Endothelial cell of umbilical vein (primary cell): ENCODE measurements at regions not wholly inside any gene's neighbourhood (a gene's known extent, or its start where the extent isn't known, plus 50 kb on each side); places are given as distances from the start of the nearest gene placed in this dataset.

Source experiments
- BruUV-seq: library from RNA; stranded (reverse); fragments of 400-500 nt; replicated peaks from 2 replicates; lab custom pipeline; 2021; lab: Mats Ljungman, UMichigan
- CTCF ChIA-PET: fragments of 300-600, 350-600 bp; sonication (Branson Sonifier 250); formaldehyde crosslinking; loops from one replicate; lab custom pipeline; 2021; ENCODE audit warnings: antibody characterized with exemption, inconsistent platforms; lab: Charles Lee
- POLR2A ChIA-PET: fragments of 300-600, 350-600 bp; sonication (Branson Sonifier 250); formaldehyde crosslinking; loops from one replicate; lab custom pipeline; 2021; ENCODE audit warnings: antibody characterized with exemption, inconsistent platforms; lab: Charles Lee
- DNase-seq: peaks from one replicate; pipeline ENCODE4 v3.0.0-alpha.2; 2011; ENCODE audit warnings: low read depth, low spot score
- FAIRE-seq: peaks from 2 replicates; lab custom pipeline; 2011; peaks lifted over from hg19 to GRCh38; lab: Jason Lieb, UNC
- H2AFZ ChIP-seq: 2 replicates; pipeline ENCODE4 v1.6.0; 2012; ENCODE audit warnings: low read depth, low read length, control low read depth, inconsistent platforms
- H3K27ac ChIP-seq: 2 replicates; pipeline ENCODE4 v1.5.1; 2011; ENCODE audit warnings: low read depth, mild to moderate bottlenecking, control low read depth, low read length, moderate library complexity; ENCODE audit not compliant: insufficient read depth
- H3K27me3 ChIP-seq, 2 experiments: 2 replicates each; pipeline versions ENCODE4 v1.6.0 to v1.6.1; 2011; ENCODE audit warnings: low read length in 2 of 2, mixed read lengths in 1 of 2; ENCODE audit not compliant: control insufficient read depth in 2 of 2, insufficient read depth in 2 of 2
- H3K36me3 ChIP-seq, 2 experiments: 2 replicates in 1 of 2; 3 replicates in 1 of 2; pipeline ENCODE4 v1.5.1; 2011; ENCODE audit warnings: low read length in 2 of 2, mild to moderate bottlenecking in 1 of 2, moderate library complexity in 1 of 2; ENCODE audit not compliant: control insufficient read depth in 2 of 2, insufficient read depth in 2 of 2; ENCODE audit errors: extremely low read depth in 1 of 2
- H3K4me1 ChIP-seq: 3 replicates; pipeline ENCODE4 v1.5.1; 2011; ENCODE audit warnings: mild to moderate bottlenecking, low read length; ENCODE audit not compliant: control insufficient read depth, insufficient read depth; ENCODE audit errors: extremely low read depth
- H3K4me2 ChIP-seq: 2 replicates; pipeline ENCODE4 v1.6.1; 2011; ENCODE audit warnings: low read length, control low read depth, mixed read lengths; ENCODE audit not compliant: insufficient read depth
- H3K4me3 ChIP-seq, 3 experiments: fragments of 200-600 bp in 1 of 3; sonication (generic), shearing (Covaris generic) in 1 of 3; replicated peaks in 1 of 3; 2 replicates each; pipeline ENCODE4 v1.5.1; 2011 to 2016; ENCODE audit warnings: control low read depth in 3 of 3, low read length in 3 of 3, mild to moderate bottlenecking in 2 of 3, inconsistent platforms in 1 of 3, low read depth in 1 of 3, moderate library complexity in 1 of 3; ENCODE audit not compliant: insufficient read depth in 1 of 3
- H3K79me2 ChIP-seq: 2 replicates; pipeline ENCODE4 v1.6.0; 2012; ENCODE audit warnings: low read length, inconsistent platforms; ENCODE audit not compliant: control insufficient read depth, insufficient read depth
- H3K9ac ChIP-seq: replicated peaks from 2 replicates; pipeline ENCODE3; 2011; ENCODE audit warnings: low read length, control low read depth; ENCODE audit not compliant: insufficient read depth; ENCODE audit errors: extremely low read depth
- H3K9me1 ChIP-seq: replicated peaks from 3 replicates; pipeline ENCODE4 v1.6.0; 2011; ENCODE audit warnings: mild to moderate bottlenecking, low read length; ENCODE audit not compliant: control insufficient read depth, insufficient read depth; ENCODE audit errors: extremely low read depth
- H3K9me3 ChIP-seq: replicated peaks from 2 replicates; pipeline ENCODE4 v1.5.1; 2012; ENCODE audit warnings: low read length, inconsistent platforms; ENCODE audit not compliant: control insufficient read depth, insufficient read depth
- H4K20me1 ChIP-seq: replicated peaks from 2 replicates; pipeline ENCODE3; 2011; ENCODE audit warnings: mild to moderate bottlenecking, low read length; ENCODE audit not compliant: control insufficient read depth, insufficient read depth; ENCODE audit errors: extremely low read depth
- CTCF ChIP-seq, 2 donors: IDR thresholded peaks; 1 replicate in 1 of 2; 2 replicates in 1 of 2; pipeline ENCODE4 v1.5.1; 2011; ENCODE audit warnings: low read length in 2 of 2, mild to moderate bottlenecking in 2 of 2, moderate library complexity in 2 of 2, control low read depth in 1 of 2, inconsistent platforms in 1 of 2, low read depth in 1 of 2; ENCODE audit not compliant: insufficient read depth in 1 of 2; ENCODE audit errors: extremely low read depth in 1 of 2
- EZH2 ChIP-seq: IDR thresholded peaks from 2 replicates; pipeline ENCODE4 v1.6.1; 2012; ENCODE audit warnings: borderline replicate concordance, low read depth, mild to moderate bottlenecking, moderate library complexity, low read length, inconsistent platforms; ENCODE audit not compliant: severe bottlenecking
- FOS ChIP-seq: IDR thresholded peaks from 2 replicates; pipeline ENCODE4 v1.6.1; 2011; ENCODE audit warnings: mild to moderate bottlenecking, low read length, moderate library complexity, borderline replicate concordance; ENCODE audit not compliant: insufficient read depth
- GATA2 ChIP-seq: IDR thresholded peaks from 2 replicates; pipeline ENCODE4 v1.7.0; 2011; ENCODE audit warnings: low read depth, mild to moderate bottlenecking, moderate library complexity, mixed read lengths, low read length; ENCODE audit not compliant: insufficient read length, insufficient read depth
- JUN ChIP-seq: IDR thresholded peaks from 2 replicates; pipeline ENCODE4 v1.6.1; 2011; ENCODE audit warnings: borderline replicate concordance, low read depth; ENCODE audit not compliant: insufficient read length, insufficient read depth
- MAX ChIP-seq: IDR thresholded peaks from 2 replicates; pipeline ENCODE4 v1.6.1; 2011; ENCODE audit not compliant: insufficient read depth, insufficient read length
- MYC ChIP-seq: IDR thresholded peaks from one replicate; pipeline ENCODE4 v1.6.1; 2011; ENCODE audit warnings: mild to moderate bottlenecking, low read depth, low read length
- POLR2A ChIP-seq: IDR thresholded peaks from 2 replicates; pipeline ENCODE4 v1.6.1; 2012; ENCODE audit warnings: low read depth, mild to moderate bottlenecking, control low read depth, low read length
- POLR2AphosphoS5 ChIP-seq: IDR thresholded peaks from 2 replicates; pipeline ENCODE4 v1.6.1; 2012; ENCODE audit warnings: low read depth, mild to moderate bottlenecking, control low read depth, low read length, moderate library complexity; ENCODE audit not compliant: insufficient read depth
- dilution Hi-C: fragments of 300-500 bp; cut with MboI; formaldehyde crosslinking; loops from one replicate; pipeline ENCODE4 v1.15.0; 2019; ENCODE audit warnings: low sequenced_read_pairs; ENCODE audit not compliant: extremely low pct_ligation_motif_present
- intact Hi-C: fragments of 100-400 bp; cut with micrococcal nuclease; formaldehyde crosslinking; loops from one replicate; pipeline ENCODE4 v1.10.0; 2022

- DNase-seq (no peak), FAIRE-seq (no peak)
- TF ChIP-seq CTCF (IDR thresholded peaks at IDR 0.05; ENCODE audit: extremely low read depth in 1 of 2, insufficient read depth in 1 of 2, low read depth in 1 of 2, low read length in 2 of 2) = no peak
- Histone ChIP-seq H3K9ac (no peak overlapping the region), H3K4me2 (no peak overlapping the region), H3K79me2 (no peaks in the 10 kb centered on the region), H3K4me3 (no peak overlapping the region), H3K27me3 (peaks cover 0 to 6% of the 10 kb centered on the region in 2 experiments), H3K4me1 (no peaks in the 10 kb centered on the region), H3K27ac (no peak overlapping the region), H3K36me3 (no peaks in the 10 kb centered on the region), H3K9me1 (no peaks in the 10 kb centered on the region), H2AFZ (no peak overlapping the region), H3K9me3 (no peaks in the 10 kb centered on the region), H4K20me1 (no peaks in the 10 kb centered on the region)
- ChIA-PET POLR2A (no interaction called here), CTCF (interaction anchor here (1.2 to 9.4 kb wide), 8 partner anchors 9 to 365 kb away, joined by 3 to 295 read pairs (median 14); partner anchors contain the start of gene BAMBI)
- dilution Hi-C loops (no loop called here), intact Hi-C loops (loop anchor here (5.0 kb wide), 1 partner anchor 309 kb away; no protein-coding TSS in a partner anchor)
- no TSS peak for BruUV-seq
These were observed 295.8 kb upstream of the LYZL1 start for GRCh38 chr10:28993056-28993455.

- CTCF ChIA-PET = interaction anchor here (0.7 to 9.4 kb wide), 7 partner anchors 9 to 331 kb away, joined by 3 to 295 read pairs (median 4); partner anchors contain the start of gene BAMBI
- no TSS peak for BruUV-seq
These were observed 295.0 kb upstream of the LYZL1 start for GRCh38 chr10:28993861-28994260.

More at GRCh38 chr10:28993861-28994260, 295.0 kb upstream of the LYZL1 start:
- Histone ChIP-seq H2AFZ (no peak overlapping the region), H3K27ac (no peak overlapping the region), H3K4me1 (no peaks in the 10 kb centered on the region), H3K4me3 (no peak overlapping the region), H3K4me2 (no peak overlapping the region), H3K27me3 (peaks cover 0 to 6% of the 10 kb centered on the region in 2 experiments), H3K9me1 (no peaks in the 10 kb centered on the region), H3K9ac (no peak overlapping the region), H3K9me3 (no peaks in the 10 kb centered on the region), H3K36me3 (no peaks in the 10 kb centered on the region), H4K20me1 (no peaks in the 10 kb centered on the region), H3K79me2 (no peaks in the 10 kb centered on the region)
- intact Hi-C loops = loop anchor here (5.0 kb wide), 1 partner anchor 308 kb away; no protein-coding TSS in a partner anchor
- FAIRE-seq = no peak
- no peak for TF ChIP-seq POLR2A
- no peak for TF ChIP-seq CTCF (IDR thresholded peaks at IDR 0.05; ENCODE audit: extremely low read depth in 1 of 2, insufficient read depth in 1 of 2, low read depth in 1 of 2, low read length in 2 of 2)
- no peak for TF ChIP-seq MAX
- no peak for TF ChIP-seq POLR2AphosphoS5
- no peak for TF ChIP-seq FOS
- no peak for TF ChIP-seq EZH2
- TF ChIP-seq GATA2 = no peak
- no peak for TF ChIP-seq JUN
- TF ChIP-seq MYC = no peak
- dilution Hi-C loops = no loop called here
- POLR2A ChIA-PET = no interaction called here
- no peak for DNase-seq
